GM12874 (cell line): ENCODE measurements at regions not wholly inside any gene's neighbourhood (a gene's known extent, or its start where the extent isn't known, plus 50 kb on each side); places are given as distances from the start of the nearest gene placed in this dataset.

ENCODE experiments used
- TF ChIP-seq, protein P1 (sequence below): IDR thresholded peaks from 2 replicates; pipeline ENCODE4 v1.5.1; 2011; ENCODE audit warnings: low read depth, mild to moderate bottlenecking, control low read depth, low read length, moderate library complexity; ENCODE audit not compliant: insufficient read depth

DNA sequence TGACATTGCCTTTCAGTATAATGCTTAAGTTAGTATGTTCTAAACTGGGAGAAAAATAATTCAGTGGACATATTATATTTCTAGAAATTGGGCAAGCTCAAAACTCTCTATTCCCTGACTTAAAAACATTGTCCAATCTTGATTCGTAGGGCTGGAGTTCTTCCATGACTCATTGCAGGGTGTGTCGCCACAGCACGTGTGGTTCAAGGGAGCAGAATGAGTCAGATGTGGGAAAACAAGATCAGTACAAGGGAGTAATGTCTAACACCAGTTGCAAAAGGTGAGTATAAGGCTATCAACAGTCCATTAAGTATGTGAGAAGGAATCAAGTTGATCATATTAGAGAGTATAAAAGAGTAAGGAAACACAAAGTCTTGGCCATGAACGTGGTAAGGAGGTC is 887.0 kb downstream of the TMTC2 start:
- TF ChIP-seq, protein P1, sequence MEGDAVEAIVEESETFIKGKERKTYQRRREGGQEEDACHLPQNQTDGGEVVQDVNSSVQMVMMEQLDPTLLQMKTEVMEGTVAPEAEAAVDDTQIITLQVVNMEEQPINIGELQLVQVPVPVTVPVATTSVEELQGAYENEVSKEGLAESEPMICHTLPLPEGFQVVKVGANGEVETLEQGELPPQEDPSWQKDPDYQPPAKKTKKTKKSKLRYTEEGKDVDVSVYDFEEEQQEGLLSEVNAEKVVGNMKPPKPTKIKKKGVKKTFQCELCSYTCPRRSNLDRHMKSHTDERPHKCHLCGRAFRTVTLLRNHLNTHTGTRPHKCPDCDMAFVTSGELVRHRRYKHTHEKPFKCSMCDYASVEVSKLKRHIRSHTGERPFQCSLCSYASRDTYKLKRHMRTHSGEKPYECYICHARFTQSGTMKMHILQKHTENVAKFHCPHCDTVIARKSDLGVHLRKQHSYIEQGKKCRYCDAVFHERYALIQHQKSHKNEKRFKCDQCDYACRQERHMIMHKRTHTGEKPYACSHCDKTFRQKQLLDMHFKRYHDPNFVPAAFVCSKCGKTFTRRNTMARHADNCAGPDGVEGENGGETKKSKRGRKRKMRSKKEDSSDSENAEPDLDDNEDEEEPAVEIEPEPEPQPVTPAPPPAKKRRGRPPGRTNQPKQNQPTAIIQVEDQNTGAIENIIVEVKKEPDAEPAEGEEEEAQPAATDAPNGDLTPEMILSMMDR, result no peak

DNA sequence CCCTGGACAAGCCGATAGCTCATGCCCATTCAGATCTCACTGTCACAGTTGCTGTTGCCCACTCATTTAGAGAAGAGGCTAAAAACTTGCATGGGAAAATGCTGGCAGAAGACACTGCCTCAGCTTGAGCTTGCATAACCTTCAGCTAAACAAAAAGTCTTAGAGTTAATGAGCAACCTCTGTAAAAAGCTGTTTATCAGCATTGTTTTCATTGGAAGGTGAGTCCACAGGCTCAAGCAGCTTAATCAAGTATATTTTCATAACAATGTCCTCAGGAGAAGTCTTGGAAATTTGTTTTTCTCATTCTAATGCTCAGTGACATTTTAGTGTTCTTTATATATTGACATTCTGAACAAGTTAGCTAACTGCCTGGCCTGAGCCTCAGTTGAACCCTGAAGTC is 872.9 kb downstream of the TMTC2 start:
- TF ChIP-seq, protein P1, result no peak

GRCh38 chr12:83541446-83541845 is 854.7 kb downstream of the TMTC2 start:
- TF ChIP-seq, protein P1, result no peak

DNA sequence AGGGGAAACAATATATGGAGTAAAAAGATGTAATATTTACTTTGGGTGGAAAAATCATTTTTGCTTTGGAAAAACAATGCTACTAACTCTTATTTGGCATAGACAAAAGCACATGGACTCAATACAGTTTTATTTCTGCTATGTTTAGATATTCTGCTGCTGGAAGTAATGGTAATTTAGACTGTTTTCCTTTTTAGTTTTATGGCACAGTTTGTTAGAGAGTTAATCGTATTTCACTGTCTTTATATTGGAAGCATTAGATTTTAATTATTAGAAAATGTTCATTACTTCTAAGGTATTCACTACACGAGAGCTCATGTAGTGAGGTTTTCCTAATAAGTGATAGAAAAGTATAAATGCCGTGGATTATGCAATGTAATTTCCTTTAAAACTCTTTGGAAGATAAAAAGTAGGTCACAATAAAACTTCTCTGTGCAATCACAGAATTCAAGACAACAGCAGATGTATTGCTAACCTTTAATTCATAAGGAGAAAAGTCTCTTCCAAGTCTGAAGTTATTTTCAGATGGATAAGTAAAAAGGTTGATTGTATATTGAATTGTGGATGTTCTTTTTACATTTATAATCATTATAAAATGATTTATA is 851.8 kb downstream of the TMTC2 start:
- TF ChIP-seq, protein P1, result no peak

- TF ChIP-seq, protein P1, result no peak
Measured at GRCh38 chr12:83537428-83538053, 850.8 kb downstream of the TMTC2 start.

DNA sequence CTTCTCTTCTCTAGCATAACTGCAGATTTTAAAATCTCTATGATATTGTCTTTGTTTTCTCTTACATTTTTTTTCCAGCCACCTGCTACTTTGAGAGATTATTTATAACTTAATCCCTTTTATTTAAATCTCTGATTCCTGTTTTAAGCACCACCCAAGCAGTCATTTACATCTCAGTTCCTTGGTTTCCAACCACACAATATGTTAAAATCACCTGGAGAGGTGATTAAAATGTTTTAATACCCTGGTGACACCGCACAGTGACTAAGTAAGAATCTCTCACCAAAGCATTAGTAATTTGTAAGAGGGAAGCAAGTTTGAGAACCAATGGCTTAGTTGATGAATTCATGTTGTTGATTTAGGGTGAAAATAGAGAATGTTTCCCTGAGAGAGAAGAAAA is 849.8 kb downstream of the TMTC2 start:
- TF ChIP-seq, protein P1, result no peak

DNA sequence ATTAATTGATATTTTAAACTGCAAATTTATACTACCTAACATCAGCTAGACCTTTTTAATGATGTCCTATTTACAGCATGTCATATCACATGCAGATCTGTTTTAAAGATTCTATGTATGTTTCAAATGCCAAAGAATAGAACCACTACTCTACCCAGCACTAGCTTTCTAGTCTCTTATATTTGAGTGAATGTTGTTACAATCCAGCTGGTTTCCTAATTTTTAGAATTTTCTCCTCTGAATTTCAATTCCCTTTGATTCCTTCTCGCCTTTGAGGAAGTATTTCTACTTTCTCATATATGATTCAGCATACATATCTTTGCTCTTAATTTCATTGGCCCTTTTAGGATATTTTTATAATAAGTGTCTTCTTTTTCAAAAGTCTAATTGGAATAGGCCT is 841.9 kb downstream of the TMTC2 start:
- TF ChIP-seq, protein P1, result no peak
